GM18867 (cell line): ENCODE measurements at regions not wholly inside any gene's neighbourhood (a gene's known extent, or its start where the extent isn't known, plus 50 kb on each side); places are given as distances from the start of the nearest gene placed in this dataset.
"Not testable (repeated sequence)": the region's sequence is repeated elsewhere in the genome, so short reads cannot be mapped to it uniquely, and the experiment has no call there.

ENCODE experiments used
- ATAC-seq: cut with Tn5 transposase; IDR thresholded peaks from one replicate; pipeline ENCODE4 v1.9.1; 2021; ENCODE audit warnings: mild to moderate bottlenecking, moderate library complexity; ENCODE audit not compliant: unreplicated experiment

DNA sequence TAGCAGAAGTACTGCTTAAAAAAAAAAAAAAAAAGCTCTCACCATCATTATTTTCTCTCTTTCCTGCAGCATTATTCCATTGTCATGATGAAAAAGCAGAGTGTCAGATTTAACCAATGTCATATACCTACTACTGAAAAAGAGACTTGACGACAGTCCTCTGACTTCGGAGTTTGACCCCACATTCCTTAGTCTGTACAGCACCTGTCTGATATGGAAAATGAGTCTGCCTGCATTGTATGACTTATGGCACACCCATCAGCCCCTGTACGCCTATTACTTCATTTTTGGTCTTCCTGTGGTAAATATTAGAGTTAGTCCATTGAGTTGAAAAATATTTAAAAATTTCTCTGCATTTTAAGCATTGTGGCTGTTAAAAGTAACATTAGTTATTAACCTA is 54.5 kb upstream of the NOX4 start:
- no peak for ATAC-seq

DNA sequence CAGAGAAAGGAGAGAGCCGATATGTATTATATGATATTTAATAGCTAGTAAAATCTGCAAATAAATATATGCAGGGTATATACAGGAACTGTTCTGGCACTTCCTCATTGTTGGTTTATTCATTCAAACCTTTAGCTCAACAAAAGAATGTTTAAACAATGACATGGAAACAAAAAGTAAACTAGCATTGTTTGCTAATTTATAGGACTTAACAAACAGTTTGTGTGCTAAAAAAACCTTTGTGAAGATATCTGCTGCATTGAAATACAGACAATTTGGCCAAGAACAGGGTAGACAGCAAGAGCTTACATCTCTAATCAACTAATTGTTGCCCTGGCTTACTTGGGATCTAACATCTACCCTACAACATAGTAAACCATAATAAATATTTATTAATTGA is 64.6 kb upstream of the NOX4 start:
- not testable (repeated sequence) for ATAC-seq

DNA sequence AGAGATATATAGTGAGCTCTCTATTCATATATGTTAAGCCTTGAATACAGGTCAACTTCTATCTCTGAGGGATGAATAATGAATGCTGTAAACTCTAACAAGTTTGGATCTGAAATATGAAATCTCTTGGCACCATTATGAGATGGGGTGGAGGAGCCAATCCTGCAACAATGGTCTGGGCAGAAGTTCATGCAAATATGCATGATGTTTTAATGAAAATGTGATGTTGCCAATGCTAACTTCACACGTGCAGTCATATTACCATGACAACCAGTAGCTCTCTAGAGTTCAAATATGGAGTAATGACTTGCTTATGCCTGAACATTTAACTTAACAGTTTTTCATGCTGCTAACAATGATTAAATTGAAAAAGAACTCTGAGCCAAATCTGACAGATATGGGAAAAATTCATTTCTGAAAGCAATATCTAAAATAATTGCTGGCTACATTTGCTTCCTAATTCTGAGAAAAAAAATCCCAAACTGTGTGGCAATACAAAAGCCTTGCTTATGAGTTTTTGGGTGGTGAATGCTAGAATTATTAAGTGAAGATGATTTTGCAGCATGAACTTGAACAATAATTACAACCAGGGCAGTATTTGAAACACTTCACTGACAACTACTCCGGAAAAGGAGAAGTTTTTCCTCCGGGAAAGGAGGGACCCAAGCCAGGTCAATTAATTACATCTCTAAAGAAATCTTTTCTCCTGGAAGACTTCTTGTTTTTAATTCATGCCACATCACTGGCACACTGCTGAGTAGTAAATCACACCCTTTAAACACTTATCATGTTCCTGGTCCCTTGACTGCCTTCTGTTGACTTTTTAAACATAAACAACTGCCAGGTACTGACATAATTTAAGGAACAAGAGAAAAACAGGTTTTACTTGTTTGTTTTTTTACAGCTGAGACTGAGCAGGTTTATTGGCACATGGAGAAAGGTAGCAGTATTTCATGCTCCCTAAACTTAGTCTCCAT is 65.8 kb upstream of the NOX4 start:
- not testable (repeated sequence) for ATAC-seq

DNA sequence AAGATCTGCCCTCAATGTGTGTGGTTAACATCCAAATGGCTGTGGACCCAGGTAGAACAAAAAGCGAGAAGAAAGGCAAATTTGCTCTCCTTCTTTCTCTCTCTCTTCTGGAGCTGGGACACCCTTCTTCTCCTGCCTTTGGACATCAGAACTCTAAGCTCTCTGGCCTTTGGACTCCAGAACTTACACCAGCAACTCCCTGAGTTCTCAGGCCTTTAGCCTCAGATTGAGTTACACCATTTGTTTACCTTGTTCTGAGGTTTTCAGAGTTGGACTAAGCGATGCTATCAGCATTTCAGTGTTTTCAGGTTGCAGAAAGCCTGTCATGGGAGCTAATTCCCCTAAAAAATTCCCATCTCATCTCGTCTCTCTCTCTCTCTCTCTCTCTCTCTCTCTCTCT is 69.4 kb upstream of the NOX4 start:
- ATAC-seq: not testable (repeated sequence)

DNA sequence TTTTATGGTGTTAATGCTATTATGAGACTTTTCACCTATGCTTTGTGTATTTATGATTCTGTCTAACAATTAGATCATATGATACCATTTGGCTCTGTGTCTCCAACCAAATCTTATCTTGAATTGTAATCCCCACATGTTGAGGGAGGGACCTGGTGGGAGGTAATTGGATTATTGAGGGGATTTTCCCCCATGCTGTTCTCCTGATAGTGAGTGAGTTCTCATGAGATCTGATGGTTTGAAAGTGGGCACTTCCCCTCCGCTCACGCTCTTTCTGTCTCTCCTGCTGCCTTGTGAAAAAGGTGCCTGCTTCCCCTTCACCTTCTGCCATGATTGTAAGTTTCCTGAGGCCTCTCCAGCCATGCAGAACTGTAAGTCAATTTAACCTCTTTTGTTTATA is 71.6 kb upstream of the NOX4 start:
- not testable (repeated sequence) for ATAC-seq

DNA sequence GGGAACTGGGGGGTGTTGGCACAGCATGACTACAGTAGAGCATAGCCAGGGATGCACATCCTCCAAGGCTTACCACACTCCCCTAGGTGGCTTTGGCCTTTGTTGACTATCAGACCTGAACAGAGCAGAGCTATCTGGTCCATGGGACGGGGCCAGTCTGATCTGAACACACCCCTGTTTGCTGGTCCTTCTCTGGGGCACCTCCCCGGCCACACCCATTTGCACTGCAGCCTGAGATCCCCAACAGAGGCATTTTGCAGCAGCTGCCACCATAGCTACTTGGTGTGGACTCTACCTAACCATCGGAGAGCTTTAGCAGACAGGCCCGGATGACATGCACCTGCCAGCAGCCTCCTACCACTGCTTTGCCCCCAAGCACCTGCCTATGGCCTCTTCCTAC is 75.8 kb upstream of the NOX4 start:
- ATAC-seq: no peak

DNA sequence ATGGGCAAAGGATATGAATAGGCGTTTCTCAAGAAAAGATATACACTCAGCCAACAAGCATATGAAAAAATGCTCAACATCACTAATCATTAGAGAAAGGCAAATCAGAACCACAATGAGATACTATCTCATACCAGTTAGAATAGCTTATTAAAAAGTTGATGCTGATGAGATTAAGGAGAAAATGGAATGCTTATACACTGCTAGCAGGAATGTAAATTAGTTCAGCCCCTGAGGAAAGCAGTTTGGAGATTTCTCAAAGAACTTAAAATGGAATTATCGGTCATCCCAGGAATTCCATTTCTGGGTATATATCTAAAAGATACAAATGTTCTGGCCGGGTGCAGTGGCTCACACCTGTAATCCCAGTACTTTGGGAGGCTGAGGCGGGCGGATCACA is 78.2 kb upstream of the NOX4 start:
- not testable (repeated sequence) for ATAC-seq

DNA sequence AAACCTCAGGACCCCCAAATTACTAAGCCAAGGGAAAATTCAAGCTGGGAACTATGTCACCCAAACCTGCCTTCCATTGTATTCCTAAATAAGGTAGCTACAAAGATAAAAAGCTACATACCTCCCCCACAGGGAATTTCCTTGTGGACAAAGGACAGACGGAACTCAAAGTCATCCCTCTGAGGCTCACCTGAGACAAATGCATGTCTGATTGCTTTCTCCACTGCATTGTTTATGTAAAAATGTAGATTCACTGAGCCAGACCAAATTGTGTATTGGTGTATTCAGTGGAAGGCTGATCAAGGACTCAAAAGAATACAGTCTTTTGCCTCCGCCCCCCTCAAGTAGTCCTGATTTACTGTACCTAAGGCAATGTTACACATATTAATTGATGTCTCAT is 80.5 kb upstream of the NOX4 start:
- ATAC-seq: not testable (repeated sequence)

DNA sequence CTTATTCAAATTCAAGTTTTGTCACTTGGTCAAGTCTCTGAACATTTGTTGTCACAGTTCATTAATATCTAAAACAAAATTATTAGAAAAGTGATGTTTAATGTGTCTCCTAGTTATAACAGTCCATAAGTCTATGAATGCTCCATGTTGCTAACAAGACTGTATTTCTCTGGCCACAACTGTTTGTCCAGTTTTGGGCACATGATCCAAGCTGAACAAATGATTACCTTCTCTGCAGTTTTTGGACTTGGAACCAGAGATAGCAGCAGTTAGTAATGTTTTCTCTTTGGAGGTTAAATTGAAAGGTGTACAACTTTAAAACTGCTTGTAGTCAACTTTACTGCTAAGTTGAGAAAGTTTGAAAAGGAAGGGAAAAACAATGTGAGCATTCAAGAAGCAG is 84.7 kb upstream of the NOX4 start:
- ATAC-seq: not testable (repeated sequence)

DNA sequence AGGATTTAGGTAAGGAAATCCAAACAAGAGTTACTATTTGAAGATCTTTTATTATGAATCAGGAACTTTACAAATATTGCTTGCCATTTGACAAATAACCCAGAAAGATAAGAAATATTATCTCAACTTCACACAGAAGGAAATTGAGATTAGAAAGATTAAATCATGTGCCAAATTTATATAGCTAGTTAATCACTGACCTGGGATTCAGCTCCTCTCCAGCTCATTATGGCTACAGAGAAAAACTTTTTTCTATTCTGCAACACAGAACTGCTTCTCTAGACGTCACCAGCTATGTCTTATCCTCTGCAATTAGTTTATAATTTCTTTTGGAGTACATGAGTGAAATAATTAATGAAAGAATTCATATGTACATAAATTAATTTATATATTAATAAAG is 86.3 kb upstream of the NOX4 start:
- ATAC-seq: not testable (repeated sequence)

DNA sequence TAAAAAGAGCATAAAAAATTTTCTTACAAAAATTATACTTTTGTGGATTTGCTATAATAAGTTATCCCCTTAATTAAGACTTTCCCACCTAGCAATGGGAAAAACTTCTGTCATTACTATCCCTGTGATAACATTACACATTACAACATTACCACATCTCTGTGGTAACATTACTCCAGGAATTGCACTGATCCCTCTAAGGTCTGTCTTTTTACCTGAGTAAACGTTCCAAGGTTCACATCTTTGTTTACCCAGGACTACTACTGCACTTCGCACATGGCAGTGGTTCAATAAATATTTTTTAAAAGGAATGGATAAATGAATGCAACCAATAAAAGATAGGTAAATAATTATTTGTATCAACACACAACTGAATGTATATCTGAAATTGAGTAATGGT is 92.4 kb upstream of the NOX4 start:
- no peak for ATAC-seq

DNA sequence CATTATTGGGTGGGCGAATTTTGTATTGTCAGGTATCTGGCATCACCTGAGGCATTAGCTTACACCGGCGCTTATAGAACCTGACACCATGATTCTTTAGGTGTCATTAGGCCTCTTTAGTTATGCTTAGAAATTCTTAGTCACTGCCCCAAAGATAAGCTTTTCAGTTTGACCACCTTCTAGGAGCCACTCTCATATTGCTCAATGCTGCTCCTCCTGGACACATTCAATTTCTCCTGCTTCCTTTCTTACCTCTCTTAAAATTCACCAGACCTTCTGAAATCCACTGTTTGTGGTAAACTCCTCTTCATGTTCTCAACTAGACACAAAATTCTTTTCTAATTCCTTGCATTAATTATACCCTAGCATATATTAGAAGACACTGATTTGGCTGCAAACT is 93.9 kb upstream of the NOX4 start:
- ATAC-seq: not testable (repeated sequence)

DNA sequence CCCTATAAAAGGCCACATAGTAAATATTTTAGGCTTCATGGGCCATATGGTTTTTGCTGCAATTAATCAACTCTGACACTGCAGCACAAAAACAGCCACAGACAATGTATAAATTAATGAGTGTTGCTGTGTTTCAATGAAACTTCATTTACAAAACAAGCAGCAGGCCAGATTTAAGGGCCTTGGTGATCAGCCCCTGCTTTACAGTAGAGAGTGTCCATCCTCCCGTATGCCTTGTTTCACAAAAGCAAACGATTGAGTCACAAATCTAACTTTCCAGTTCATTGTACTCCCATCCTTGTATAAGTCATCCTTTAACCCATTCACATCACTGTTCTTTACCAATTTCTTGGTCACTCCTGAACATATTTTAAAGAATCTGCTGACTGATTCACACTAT is 94.3 kb upstream of the NOX4 start:
- not testable (repeated sequence) for ATAC-seq

DNA sequence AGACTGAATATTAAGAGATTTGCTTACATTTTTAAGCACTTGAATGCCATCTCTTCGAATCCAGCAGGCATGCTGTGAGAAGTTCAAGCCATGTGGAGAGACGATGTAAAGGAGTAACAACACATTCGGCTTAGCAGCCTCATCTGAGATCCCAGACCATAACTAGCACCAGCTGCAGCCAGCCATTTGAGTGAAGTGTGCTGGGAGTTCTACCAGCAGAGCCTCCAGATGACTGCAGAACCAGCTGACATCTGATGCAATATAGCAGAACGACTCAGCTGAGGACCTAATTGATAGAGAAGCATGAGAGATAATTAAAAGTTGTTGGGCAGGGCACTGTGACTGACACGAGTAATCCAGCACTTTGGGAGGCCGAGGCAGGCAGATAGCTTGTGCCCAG is 98.2 kb upstream of the NOX4 start:
- not testable (repeated sequence) for ATAC-seq

DNA sequence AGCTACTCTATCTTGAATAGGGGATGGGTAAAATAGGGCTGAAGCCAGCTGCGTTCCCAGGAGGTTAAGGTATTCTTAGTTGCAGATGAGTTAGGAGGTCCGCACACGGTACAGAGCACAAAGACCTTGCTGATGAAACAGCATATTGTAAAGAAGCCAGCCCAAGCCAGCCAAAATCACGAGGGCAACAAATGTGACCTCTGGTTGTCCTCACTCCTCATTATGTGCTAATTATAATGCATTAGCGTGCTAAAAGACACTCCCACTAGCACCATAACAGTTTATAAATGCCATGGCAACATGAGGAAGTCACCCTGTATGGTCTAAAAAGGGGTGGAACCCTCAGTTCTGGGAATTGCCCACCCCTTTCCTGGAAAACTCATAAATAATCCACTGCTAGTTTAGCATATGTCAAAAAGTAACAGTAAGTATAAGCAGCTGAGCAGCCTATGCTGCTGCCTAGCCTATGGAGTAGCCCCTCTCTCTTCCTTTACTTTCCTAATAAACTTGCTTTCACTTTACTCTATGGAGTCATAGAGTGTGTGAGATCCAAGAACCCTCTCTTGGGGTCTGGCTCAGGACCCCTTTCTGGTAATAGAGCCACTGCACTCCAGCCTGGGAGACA is 98.9 kb upstream of the NOX4 start:
- ATAC-seq: not testable (repeated sequence)

DNA sequence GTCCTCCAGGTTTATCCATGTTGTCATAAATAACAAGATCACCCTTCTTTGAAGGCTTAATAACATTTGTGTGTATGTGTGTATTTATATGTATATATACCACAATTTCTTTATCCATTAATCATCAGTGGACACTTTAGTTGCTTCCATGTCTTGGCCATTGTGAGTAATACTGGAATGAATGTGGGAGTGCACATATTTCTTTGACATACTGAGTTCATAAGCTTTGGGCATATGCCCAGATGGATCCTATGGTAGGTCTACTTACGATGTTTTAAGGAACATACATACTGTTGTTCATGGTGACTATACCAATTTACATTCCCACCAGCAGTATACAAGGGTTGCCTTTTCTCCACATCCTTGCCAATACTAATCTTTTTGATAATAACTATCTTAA is 108.8 kb upstream of the TRIM77 start:
- ATAC-seq: not testable (repeated sequence)

DNA sequence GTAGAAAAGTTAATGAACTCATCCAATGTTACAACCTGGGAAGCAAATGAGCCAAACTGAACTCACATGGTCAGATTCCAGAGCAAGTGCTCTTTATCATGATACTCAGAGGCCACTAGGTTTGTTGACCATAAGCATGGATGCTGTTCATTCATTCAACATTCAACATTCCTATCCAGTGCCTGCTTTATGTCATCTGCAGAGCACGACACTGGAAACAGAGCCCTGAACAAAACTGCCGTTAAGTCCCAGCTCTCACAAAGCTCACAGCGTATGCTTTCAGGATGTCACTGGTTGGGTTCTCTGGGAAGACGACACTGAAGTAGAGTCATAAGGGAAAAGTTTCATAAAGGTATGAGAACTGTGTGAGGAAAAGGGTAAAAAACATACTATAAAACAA is 105.8 kb upstream of the TRIM77 start:
- ATAC-seq: no peak

DNA sequence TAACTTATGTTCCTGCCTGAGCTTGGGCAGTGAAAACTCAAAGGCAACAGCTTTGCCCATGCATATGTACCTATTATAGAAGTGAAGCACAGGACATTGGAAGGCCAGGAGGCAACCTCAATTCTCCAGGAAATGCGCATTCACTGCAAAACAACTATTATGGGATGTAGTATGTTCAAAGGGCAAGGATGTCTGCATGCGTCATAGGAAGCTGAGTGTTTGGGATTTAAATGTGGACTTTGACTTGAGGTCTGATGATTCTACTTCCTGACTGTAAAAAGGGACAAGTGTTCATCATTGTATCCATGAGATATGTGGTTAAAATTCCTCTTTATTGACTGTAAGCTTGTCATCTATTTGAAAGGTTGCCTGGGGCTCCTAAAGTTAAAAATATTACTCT is 103.3 kb upstream of the TRIM77 start:
- ATAC-seq: not testable (repeated sequence)

DNA sequence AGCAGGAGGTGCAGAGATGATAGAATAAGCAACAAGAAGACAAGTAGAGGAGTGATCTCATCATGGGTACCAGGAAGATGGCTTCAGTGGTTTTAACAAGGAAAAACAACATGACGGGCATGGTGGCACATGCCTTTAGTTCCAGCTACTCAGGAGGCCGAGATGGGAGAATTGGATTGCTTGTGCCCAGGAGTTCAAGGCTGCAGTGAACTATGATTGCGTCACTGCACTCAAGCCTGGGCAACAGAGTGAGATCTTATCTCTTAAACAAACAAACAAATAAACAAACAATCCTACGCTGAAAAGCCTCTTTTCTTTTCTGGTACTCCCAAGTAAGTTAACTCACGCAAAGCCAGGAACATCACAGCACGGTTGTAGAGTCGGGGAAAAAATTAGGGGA is 102.6 kb upstream of the TRIM77 start:
- ATAC-seq: not testable (repeated sequence)

DNA sequence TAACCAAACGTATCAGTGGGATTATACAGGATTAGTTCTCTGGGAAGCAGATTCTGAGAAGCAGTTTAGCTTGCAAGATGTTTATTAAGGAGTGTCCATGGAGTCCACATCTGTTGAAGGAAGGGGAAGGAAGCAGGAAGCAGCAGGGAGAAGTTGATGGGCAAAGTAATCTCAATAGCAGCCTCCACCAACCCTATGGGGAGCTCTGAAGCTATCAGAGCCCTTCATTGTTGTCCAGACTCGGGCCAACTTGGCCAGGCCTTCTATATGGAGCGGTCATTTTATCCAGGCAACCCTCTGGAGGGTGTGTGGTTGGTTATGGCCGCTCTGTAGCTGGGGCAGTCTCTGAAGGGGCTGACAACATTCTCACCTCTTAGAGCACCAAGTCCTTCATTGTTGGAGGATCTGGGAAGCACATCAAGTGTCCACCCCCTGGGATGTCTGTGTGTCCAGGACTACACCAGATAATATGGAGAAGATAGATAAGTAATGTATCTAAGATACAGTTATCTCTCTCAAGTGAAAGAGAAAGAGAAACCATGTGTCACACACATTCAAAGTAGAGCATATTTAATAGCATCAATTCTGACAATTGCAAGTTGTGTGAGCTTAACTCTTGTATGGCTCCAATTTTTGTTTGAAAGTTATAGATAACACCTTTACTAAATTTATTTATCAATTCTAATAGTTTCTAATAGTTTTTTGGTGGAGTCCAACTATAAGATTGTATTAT is 101.7 kb upstream of the TRIM77 start:
- peak; percentile 54 for ATAC-seq

DNA sequence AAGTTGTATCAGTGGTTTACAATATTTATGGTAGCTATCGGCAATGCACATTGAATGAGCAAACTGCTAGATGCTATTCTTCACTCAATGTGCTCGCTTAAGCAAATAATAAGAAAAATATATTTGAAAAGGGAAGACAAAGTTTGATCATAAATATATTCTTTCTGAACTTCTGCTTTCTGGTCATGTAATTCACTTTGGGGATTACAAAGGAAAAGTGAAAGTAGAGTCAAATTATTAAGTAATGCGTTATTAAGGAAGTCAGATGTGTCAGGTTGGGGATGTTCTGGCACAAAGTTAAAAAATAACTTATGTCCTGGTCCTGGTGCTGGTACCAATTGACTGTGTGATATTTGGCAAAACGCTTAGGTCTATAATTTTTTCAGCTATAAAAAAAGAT is 98.0 kb upstream of the TRIM77 start:
- no peak for ATAC-seq

DNA sequence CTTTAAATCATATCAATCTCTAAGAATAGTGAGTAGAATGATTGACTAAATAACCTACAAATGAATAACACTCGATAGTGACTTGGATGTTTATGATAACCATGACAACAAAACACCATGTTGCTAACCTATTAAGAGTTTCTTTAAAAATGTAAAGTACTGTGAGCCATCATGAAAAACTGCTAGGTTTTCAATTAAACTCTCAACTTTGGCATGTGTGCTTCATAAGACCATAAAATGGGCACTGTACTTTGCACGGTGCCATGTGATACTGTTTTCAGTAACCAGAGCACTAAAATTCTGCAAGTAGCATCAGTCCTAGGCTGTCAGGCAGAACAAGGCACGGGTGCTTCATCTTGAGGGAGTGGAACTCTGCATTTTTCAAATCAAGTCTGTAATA is 96.2 kb upstream of the TRIM77 start:
- no peak for ATAC-seq
